Astrocyte (in vitro differentiated cells and primary cell): ENCODE measurements at regions not wholly inside any gene's neighbourhood (a gene's known extent, or its start where the extent isn't known, plus 50 kb on each side); places are given as distances from the start of the nearest gene placed in this dataset.
"Not testable (repeated sequence)": the region's sequence is repeated elsewhere in the genome, so short reads cannot be mapped to it uniquely, and the experiment has no call there.

ENCODE experiments used
- CTCF ChIP-seq: IDR thresholded peaks from 2 replicates; pipeline ENCODE4 v1.5.1; 2011; ENCODE audit warnings: low read depth, mild to moderate bottlenecking, inconsistent platforms, low read length, moderate library complexity; ENCODE audit not compliant: insufficient read depth
- EZH2 ChIP-seq: IDR thresholded peaks from 2 replicates; pipeline ENCODE4 v1.6.1; 2012; ENCODE audit warnings: mild to moderate bottlenecking, low read length, inconsistent platforms; ENCODE audit not compliant: insufficient read depth

GRCh38 chr12:8404341-8404740, 51.4 kb upstream of the CLEC6A start:
- TF ChIP-seq EZH2, CTCF: not testable (repeated sequence)
